ENCODE measurements at regions not wholly inside any gene's neighbourhood (a gene's known extent, or its start where the extent isn't known, plus 50 kb on each side); places are given as distances from the start of the nearest gene placed in this dataset.
"Not testable (repeated sequence)": the region's sequence is repeated elsewhere in the genome, so short reads cannot be mapped to it uniquely, and the experiment has no call there.

GRCh38 chr21:6538320-6538719, 3983.1 kb upstream of the TPTE start:
- TF ChIP-seq CTCF (conservative IDR thresholded peaks at IDR 0.05; ENCODE audit: low read depth, low read length); EZH2 (IDR thresholded peaks at IDR 0.05; ENCODE audit: borderline replicate concordance, low read depth, low read length, poor library complexity, severe bottlenecking): not testable (repeated sequence)
